Endothelial cell (in vitro differentiated cells): ENCODE measurements at regions not wholly inside any gene's neighbourhood (a gene's known extent, or its start where the extent isn't known, plus 50 kb on each side); places are given as distances from the start of the nearest gene placed in this dataset.

Source experiments
- DNase-seq: peaks from one replicate; pipeline ENCODE4 v3.0.0; 2021; ENCODE audit warnings: low spot score
- H3K27ac Mint-ChIP-seq: one replicate; pipeline ENCODE4 v1.8.0; 2021; ENCODE audit warnings: mixed read lengths, inconsistent platforms; ENCODE audit not compliant: unreplicated experiment
- H3K27me3 Mint-ChIP-seq: one replicate; pipeline ENCODE4 v1.8.0; 2021; ENCODE audit warnings: mild to moderate bottlenecking, moderate library complexity, mixed read lengths, inconsistent platforms; ENCODE audit not compliant: unreplicated experiment
- H3K36me3 Mint-ChIP-seq: one replicate; pipeline ENCODE4 v1.8.0; 2021; ENCODE audit warnings: mild to moderate bottlenecking, low read depth, mixed read lengths, inconsistent platforms; ENCODE audit not compliant: unreplicated experiment
- H3K4me1 Mint-ChIP-seq: one replicate; pipeline ENCODE4 v1.8.0; 2021; ENCODE audit warnings: mild to moderate bottlenecking, mixed read lengths, inconsistent platforms; ENCODE audit not compliant: unreplicated experiment
- H3K4me3 Mint-ChIP-seq: one replicate; pipeline ENCODE4 v1.8.0; 2021; ENCODE audit warnings: mild to moderate bottlenecking, mixed read lengths, inconsistent platforms; ENCODE audit not compliant: unreplicated experiment
- H3K9me3 Mint-ChIP-seq: one replicate; pipeline ENCODE4 v1.8.0; 2021; ENCODE audit warnings: mixed read lengths, inconsistent platforms; ENCODE audit not compliant: unreplicated experiment
- CTCF ChIP-seq: fragments of 200-600 bp; sonication (generic); IDR thresholded peaks from one replicate; pipeline ENCODE4 v1.5.0; 2021; ENCODE audit warnings: antibody characterized with exemption; ENCODE audit not compliant: unreplicated experiment

GRCh38 chr6:97995158-97995557 lies 712.1 kb upstream of the MMS22L start:
- Mint-ChIP-seq H3K9me3 (no peaks in the 10 kb centered on the region), H3K27me3 (no peaks in the 10 kb centered on the region), H3K27ac (no peak overlapping the region), H3K36me3 (no peaks in the 10 kb centered on the region), H3K4me3 (no peak overlapping the region), H3K4me1 (no peaks in the 10 kb centered on the region)
- no peak for DNase-seq
- TF ChIP-seq CTCF = no peak

- Mint-ChIP-seq H3K9me3 (no peaks in the 10 kb centered on the region), H3K36me3 (no peaks in the 10 kb centered on the region), H3K27me3 (peaks cover 3% of the 10 kb centered on the region), H3K27ac (no peak overlapping the region), H3K4me1 (no peaks in the 10 kb centered on the region), H3K4me3 (no peak overlapping the region)
- no peak for DNase-seq
- TF ChIP-seq CTCF = no peak
Measured at GRCh38 chr6:98002678-98003077, 719.7 kb upstream of the MMS22L start.

- Mint-ChIP-seq H3K4me1 (no peaks in the 10 kb centered on the region), H3K9me3 (no peaks in the 10 kb centered on the region), H3K36me3 (no peaks in the 10 kb centered on the region), H3K27ac (no peak overlapping the region), H3K4me3 (no peak overlapping the region), H3K27me3 (no peaks in the 10 kb centered on the region)
- no peak for DNase-seq
- no peak for TF ChIP-seq CTCF
Measured at GRCh38 chr6:98014442-98015201, 731.6 kb upstream of the MMS22L start.

GRCh38 chr6:98016565-98016964 lies 733.5 kb upstream of the MMS22L start:
- no peak overlapping the region for H3K27ac Mint-ChIP-seq
- TF ChIP-seq CTCF = no peak
- H3K27me3 Mint-ChIP-seq = no peaks in the 10 kb centered on the region
- no peak overlapping the region for H3K4me3 Mint-ChIP-seq
- no peaks in the 10 kb centered on the region for H3K9me3 Mint-ChIP-seq
- H3K4me1 Mint-ChIP-seq = no peaks in the 10 kb centered on the region
- DNase-seq = no peak
- H3K36me3 Mint-ChIP-seq = no peaks in the 10 kb centered on the region

GRCh38 chr6:98020222-98020621 lies 737.2 kb upstream of the MMS22L start:
- H3K4me1 Mint-ChIP-seq = no peaks in the 10 kb centered on the region
- no peak for DNase-seq
- H3K27ac Mint-ChIP-seq = no peak overlapping the region
- H3K4me3 Mint-ChIP-seq = no peak overlapping the region
- TF ChIP-seq CTCF = no peak
- H3K36me3 Mint-ChIP-seq = no peaks in the 10 kb centered on the region
- no peaks in the 10 kb centered on the region for H3K9me3 Mint-ChIP-seq
- H3K27me3 Mint-ChIP-seq = no peaks in the 10 kb centered on the region
